ENCODE measurements at regions not wholly inside any gene's neighbourhood (a gene's known extent, or its start where the extent isn't known, plus 50 kb on each side); places are given as distances from the start of the nearest gene placed in this dataset.

GRCh38 chr7:22629056-22629455 is 97.9 kb upstream of the IL6 start:
- Histone ChIP-seq H3K27ac (no peak overlapping the region), H3K36me3 (no peaks in the 10 kb centered on the region), H3K27me3 (no peaks in the 10 kb centered on the region), H4K20me1 (no peaks in the 10 kb centered on the region), H3K9me3 (no peaks in the 10 kb centered on the region), H3K4me3 (no peak overlapping the region), H3K4me2 (no peak overlapping the region), H3K9ac (no peak overlapping the region), H3K4me1 (no peaks in the 10 kb centered on the region)
- no peak for TF ChIP-seq Cebpa-rat (IDR thresholded peaks at IDR 0.05)

- no peak overlapping the region for H3K4me3 ChIP-seq
- no peaks in the 10 kb centered on the region for H3K27me3 ChIP-seq
- TF ChIP-seq Cebpa-rat (IDR thresholded peaks at IDR 0.05) = no peak
- no peak overlapping the region for H3K9ac ChIP-seq
- H4K20me1 ChIP-seq = no peaks in the 10 kb centered on the region
- H3K36me3 ChIP-seq = no peaks in the 10 kb centered on the region
- no peak overlapping the region for H3K4me2 ChIP-seq
- H3K4me1 ChIP-seq = no peaks in the 10 kb centered on the region
- H3K27ac ChIP-seq = no peak overlapping the region
- H3K9me3 ChIP-seq = no peaks in the 10 kb centered on the region
Measured at GRCh38 chr7:22628112-22628511, 98.9 kb upstream of the IL6 start.

GRCh38 chr7:22627136-22627535 is 99.9 kb upstream of the IL6 start:
- Histone ChIP-seq H3K9ac (no peak overlapping the region), H3K27ac (no peak overlapping the region), H3K4me2 (no peak overlapping the region), H4K20me1 (no peaks in the 10 kb centered on the region), H3K4me1 (no peaks in the 10 kb centered on the region), H3K4me3 (no peak overlapping the region), H3K9me3 (no peaks in the 10 kb centered on the region), H3K36me3 (no peaks in the 10 kb centered on the region), H3K27me3 (no peaks in the 10 kb centered on the region)
- no peak for TF ChIP-seq Cebpa-rat (IDR thresholded peaks at IDR 0.05)

GRCh38 chr7:22625251-22625650 is 101.7 kb upstream of the IL6 start:
- Histone ChIP-seq H3K4me2 (no peak overlapping the region), H3K36me3 (no peaks in the 10 kb centered on the region), H3K27me3 (no peaks in the 10 kb centered on the region), H4K20me1 (no peaks in the 10 kb centered on the region), H3K27ac (no peak overlapping the region), H3K4me1 (no peaks in the 10 kb centered on the region), H3K4me3 (no peak overlapping the region), H3K9ac (no peak overlapping the region), H3K9me3 (no peaks in the 10 kb centered on the region)
- TF ChIP-seq Cebpa-rat (IDR thresholded peaks at IDR 0.05) = no peak

GRCh38 chr7:22624781-22625180 is 102.2 kb upstream of the IL6 start:
- H3K27ac ChIP-seq = no peak overlapping the region
- H4K20me1 ChIP-seq = no peaks in the 10 kb centered on the region
- H3K4me1 ChIP-seq = no peaks in the 10 kb centered on the region
- H3K9ac ChIP-seq = no peak overlapping the region
- TF ChIP-seq Cebpa-rat (IDR thresholded peaks at IDR 0.05) = no peak
- no peaks in the 10 kb centered on the region for H3K36me3 ChIP-seq
- H3K4me2 ChIP-seq = no peak overlapping the region
- no peaks in the 10 kb centered on the region for H3K27me3 ChIP-seq
- H3K9me3 ChIP-seq = no peaks in the 10 kb centered on the region
- H3K4me3 ChIP-seq = no peak overlapping the region

GRCh38 chr7:22622116-22622785 is 104.7 kb upstream of the IL6 start:
- Histone ChIP-seq H3K9ac (no peak overlapping the region), H4K20me1 (no peaks in the 10 kb centered on the region), H3K4me3 (no peak overlapping the region), H3K27me3 (no peaks in the 10 kb centered on the region), H3K9me3 (peaks cover 13% of the 10 kb centered on the region), H3K36me3 (no peaks in the 10 kb centered on the region), H3K4me1 (0 out of 2 replicates have a peak, but pooled peaks cover 3% of the 10 kb centered on the region), H3K27ac (no peak overlapping the region), H3K4me2 (no peak overlapping the region)
- TF ChIP-seq Cebpa-rat (IDR thresholded peaks at IDR 0.05) = no peak

GRCh38 chr7:22618528-22618927 is 108.5 kb upstream of the IL6 start:
- TF ChIP-seq Cebpa-rat (IDR thresholded peaks at IDR 0.05) = no peak
- Histone ChIP-seq H3K4me2 (no peak overlapping the region), H3K36me3 (no peaks in the 10 kb centered on the region), H3K9ac (no peak overlapping the region), H3K27ac (no peak overlapping the region), H3K27me3 (no peaks in the 10 kb centered on the region), H3K4me3 (no peak overlapping the region), H3K9me3 (peaks cover 19% of the 10 kb centered on the region), H3K4me1 (0 out of 2 replicates have a peak, but pooled peaks cover 4% of the 10 kb centered on the region), H4K20me1 (no peaks in the 10 kb centered on the region)

GRCh38 chr7:22617166-22617565 is 109.8 kb upstream of the IL6 start:
- H3K27me3 ChIP-seq = no peaks in the 10 kb centered on the region
- no peaks in the 10 kb centered on the region for H3K36me3 ChIP-seq
- no peak overlapping the region for H3K9ac ChIP-seq
- H3K9me3 ChIP-seq = peaks cover 19% of the 10 kb centered on the region
- no peak overlapping the region for H3K4me3 ChIP-seq
- no peak overlapping the region for H3K27ac ChIP-seq
- no peaks in the 10 kb centered on the region for H4K20me1 ChIP-seq
- no peak for TF ChIP-seq Cebpa-rat (IDR thresholded peaks at IDR 0.05)
- H3K4me1 ChIP-seq = 0 out of 2 replicates have a peak, but pooled peaks cover 4% of the 10 kb centered on the region
- H3K4me2 ChIP-seq = no peak overlapping the region

- TF ChIP-seq Cebpa-rat (IDR thresholded peaks at IDR 0.05) = no peak
- Histone ChIP-seq H3K9me3 (peaks cover 19% of the 10 kb centered on the region), H3K4me3 (no peak overlapping the region), H4K20me1 (no peaks in the 10 kb centered on the region), H3K9ac (no peak overlapping the region), H3K27me3 (no peaks in the 10 kb centered on the region), H3K4me1 (0 out of 2 replicates have a peak, but pooled peaks cover 4% of the 10 kb centered on the region), H3K27ac (no peak overlapping the region), H3K36me3 (no peaks in the 10 kb centered on the region), H3K4me2 (no peak overlapping the region)
Measured at GRCh38 chr7:22613496-22613895, 113.5 kb upstream of the IL6 start.

- no peak overlapping the region for H3K27ac ChIP-seq
- peaks cover 11% of the 10 kb centered on the region for H3K9me3 ChIP-seq
- no peak for TF ChIP-seq Cebpa-rat (IDR thresholded peaks at IDR 0.05)
- H4K20me1 ChIP-seq = no peaks in the 10 kb centered on the region
- no peak overlapping the region for H3K9ac ChIP-seq
- H3K4me3 ChIP-seq = no peak overlapping the region
- 0 out of 2 replicates have a peak, but pooled peaks cover 4% of the 10 kb centered on the region for H3K4me1 ChIP-seq
- H3K27me3 ChIP-seq = no peaks in the 10 kb centered on the region
- H3K4me2 ChIP-seq = no peak overlapping the region
- H3K36me3 ChIP-seq = no peaks in the 10 kb centered on the region
Measured at GRCh38 chr7:22612776-22613175, 112.8 kb upstream of the STEAP1B start.

GRCh38 chr7:22611758-22612079 is 111.7 kb upstream of the STEAP1B start:
- H3K4me3 ChIP-seq = no peak overlapping the region
- H4K20me1 ChIP-seq = no peaks in the 10 kb centered on the region
- no peak for TF ChIP-seq Cebpa-rat (IDR thresholded peaks at IDR 0.05)
- H3K27ac ChIP-seq = no peak overlapping the region
- no peak overlapping the region for H3K4me2 ChIP-seq
- H3K9ac ChIP-seq = no peak overlapping the region
- no peaks in the 10 kb centered on the region for H3K27me3 ChIP-seq
- H3K36me3 ChIP-seq = no peaks in the 10 kb centered on the region
- peaks cover under 1% of the 10 kb centered on the region; the same call in 1 of the 2 replicates for H3K9me3 ChIP-seq
- H3K4me1 ChIP-seq = no peaks in the 10 kb centered on the region

Data from BLaER1 (cell line).